ENCODE measurements at regions not wholly inside any gene's neighbourhood (a gene's known extent, or its start where the extent isn't known, plus 50 kb on each side); places are given as distances from the start of the nearest gene placed in this dataset.

GRCh38 chr12:67043771-67044170, 225.4 kb upstream of the CAND1 start:
- H2AK5ac ChIP-seq (ENCODE audit: low read length): no peak overlapping the region
- H3K27ac ChIP-seq (ENCODE audit: low read depth, low read length): no peak overlapping the region
- no peak overlapping the region for H3K9ac ChIP-seq (ENCODE audit: low read length)
- DNase-seq: no peak
- peaks cover 9 to 30% of the 10 kb centered on the region in 2 experiments for H3K4me1 ChIP-seq (ENCODE audit: control insufficient read depth in 1 of 2, insufficient read depth in 2 of 2, low read length in 2 of 2)
- no peak overlapping the region for H3K4ac ChIP-seq (ENCODE audit: low read depth, low read length)
- H3K79me1 ChIP-seq (ENCODE audit: low read length): peaks cover 8% of the 10 kb centered on the region
- peaks cover 1% of the 10 kb centered on the region for H3K79me2 ChIP-seq (ENCODE audit: control insufficient read depth, insufficient read depth, low read length, poor library complexity)
- no peak overlapping the region for H3K4me3 ChIP-seq (ENCODE audit: low read depth, low read length)
- no peak overlapping the region for H3K23ac ChIP-seq (ENCODE audit: low read length)
- H3K14ac ChIP-seq (ENCODE audit: low read length): no peak overlapping the region
- H3K27me3 ChIP-seq (ENCODE audit: insufficient read depth, low read length): no peaks in the 10 kb centered on the region
- H3K18ac ChIP-seq (ENCODE audit: low read length): no peak overlapping the region
- H2BK12ac ChIP-seq (ENCODE audit: low read length): no peak overlapping the region
- H3K4me2 ChIP-seq (ENCODE audit: low read length): no peak overlapping the region
- H4K91ac ChIP-seq (ENCODE audit: low read depth, low read length): no peak overlapping the region
- H4K12ac ChIP-seq (ENCODE audit: low read depth, low read length): no peak overlapping the region
- WGBS (ENCODE audit: extremely low coverage, insufficient coverage, insufficient read length): no CpG with 5 or more reads among the region's 1 CpG
- H2AFZ ChIP-seq (ENCODE audit: insufficient read depth, low read length, poor library complexity): no peak overlapping the region
- H2BK120ac ChIP-seq (ENCODE audit: insufficient read depth, low read length, poor library complexity): no peak overlapping the region
- H4K8ac ChIP-seq (ENCODE audit: low read depth, low read length): no peak overlapping the region
- H2BK5ac ChIP-seq (ENCODE audit: low read depth, low read length, poor library complexity): no peak overlapping the region
- H3K36me3 ChIP-seq (ENCODE audit: control insufficient read depth in 1 of 2, insufficient read depth in 2 of 2, low read length in 2 of 2): no peaks in the 10 kb centered on the region
- H3K9me3 ChIP-seq (ENCODE audit: insufficient read depth, low read depth, low read length): no peaks in the 10 kb centered on the region

- Histone ChIP-seq H4K91ac (ENCODE audit: low read depth, low read length) (no peak overlapping the region), H3K27ac (ENCODE audit: low read depth, low read length) (no peak overlapping the region), H2BK120ac (ENCODE audit: insufficient read depth, low read length, poor library complexity) (no peak overlapping the region), H3K9ac (ENCODE audit: low read length) (no peak overlapping the region), H4K12ac (ENCODE audit: low read depth, low read length) (no peak overlapping the region), H3K27me3 (ENCODE audit: insufficient read depth, low read length) (no peaks in the 10 kb centered on the region), H3K18ac (ENCODE audit: low read length) (no peak overlapping the region), H2AK5ac (ENCODE audit: low read length) (no peak overlapping the region), H3K4me3 (ENCODE audit: low read depth, low read length) (no peak overlapping the region), H2AFZ (ENCODE audit: insufficient read depth, low read length, poor library complexity) (no peak overlapping the region), H3K36me3 (ENCODE audit: control insufficient read depth in 1 of 2, insufficient read depth in 2 of 2, low read length in 2 of 2) (no peaks in the 10 kb centered on the region), H2BK12ac (ENCODE audit: low read length) (no peak overlapping the region), H3K79me1 (ENCODE audit: low read length) (peaks cover 2% of the 10 kb centered on the region), H3K9me3 (ENCODE audit: insufficient read depth, low read depth, low read length) (no peaks in the 10 kb centered on the region), H3K4ac (ENCODE audit: low read depth, low read length) (peak overlapping the region; percentile 12), H4K8ac (ENCODE audit: low read depth, low read length) (no peak overlapping the region), H3K14ac (ENCODE audit: low read length) (no peak overlapping the region), H3K23ac (ENCODE audit: low read length) (no peak overlapping the region), H3K79me2 (ENCODE audit: control insufficient read depth, insufficient read depth, low read length, poor library complexity) (peaks cover 1% of the 10 kb centered on the region), H3K4me1 (ENCODE audit: control insufficient read depth in 1 of 2, insufficient read depth in 2 of 2, low read length in 2 of 2) (peaks cover 7 to 19% of the 10 kb centered on the region in 2 experiments), H3K4me2 (ENCODE audit: low read length) (no peak overlapping the region), H2BK5ac (ENCODE audit: low read depth, low read length, poor library complexity) (no peak overlapping the region)
- WGBS (ENCODE audit: extremely low coverage, insufficient coverage, insufficient read length): no CpG with 5 or more reads among the region's 5 CpGs
- DNase-seq: no peak
These were observed 223.5 kb upstream of the CAND1 start for GRCh38 chr12:67045650-67046049.

DNA sequence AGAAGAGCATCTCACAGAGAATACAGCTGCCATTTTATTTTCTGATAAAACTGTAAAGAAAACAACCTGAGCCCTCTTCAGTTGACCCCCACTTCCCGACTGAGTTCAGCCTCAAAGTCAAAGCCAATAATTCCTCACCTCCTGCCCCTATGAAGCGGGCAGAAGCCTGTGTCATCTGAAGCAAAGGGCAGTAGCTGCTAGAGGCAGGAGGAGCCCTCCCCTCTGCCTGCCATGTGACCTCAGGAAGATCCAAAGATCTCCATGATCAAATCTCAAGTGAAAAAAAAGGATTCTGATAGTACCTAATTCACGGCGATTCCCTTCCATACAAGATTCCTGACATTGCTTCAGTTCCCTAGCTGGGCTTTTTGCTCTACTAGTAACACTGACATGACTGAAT, 223.1 kb upstream of the CAND1 start:
- Histone ChIP-seq H3K27me3 (ENCODE audit: insufficient read depth, low read length) (no peaks in the 10 kb centered on the region), H3K9ac (ENCODE audit: low read length) (no peak overlapping the region), H3K79me2 (ENCODE audit: control insufficient read depth, insufficient read depth, low read length, poor library complexity) (peaks cover 1% of the 10 kb centered on the region), H3K4me2 (ENCODE audit: low read length) (no peak overlapping the region), H3K79me1 (ENCODE audit: low read length) (peaks cover 2% of the 10 kb centered on the region), H2BK5ac (ENCODE audit: low read depth, low read length, poor library complexity) (no peak overlapping the region), H3K4me1 (ENCODE audit: control insufficient read depth in 1 of 2, insufficient read depth in 2 of 2, low read length in 2 of 2) (peaks cover 7 to 17% of the 10 kb centered on the region in 2 experiments), H2BK12ac (ENCODE audit: low read length) (no peak overlapping the region), H3K14ac (ENCODE audit: low read length) (no peak overlapping the region), H2AK5ac (ENCODE audit: low read length) (no peak overlapping the region), H3K18ac (ENCODE audit: low read length) (no peak overlapping the region), H3K23ac (ENCODE audit: low read length) (no peak overlapping the region), H3K9me3 (ENCODE audit: insufficient read depth, low read depth, low read length) (no peaks in the 10 kb centered on the region), H3K27ac (ENCODE audit: low read depth, low read length) (no peak overlapping the region), H3K4me3 (ENCODE audit: low read depth, low read length) (no peak overlapping the region), H3K36me3 (ENCODE audit: control insufficient read depth in 1 of 2, insufficient read depth in 2 of 2, low read length in 2 of 2) (no peaks in the 10 kb centered on the region), H4K8ac (ENCODE audit: low read depth, low read length) (peak overlapping the region; percentile 51), H4K91ac (ENCODE audit: low read depth, low read length) (no peak overlapping the region), H2AFZ (ENCODE audit: insufficient read depth, low read length, poor library complexity) (no peak overlapping the region), H4K12ac (ENCODE audit: low read depth, low read length) (no peak overlapping the region), H2BK120ac (ENCODE audit: insufficient read depth, low read length, poor library complexity) (peak overlapping the region; percentile 33), H3K4ac (ENCODE audit: low read depth, low read length) (peak overlapping the region; percentile 70)
- peak; percentile 49 to 61 for DNase-seq
- WGBS (ENCODE audit: extremely low coverage, insufficient coverage, insufficient read length): no CpG with 5 or more reads among the region's 4 CpGs

DNA sequence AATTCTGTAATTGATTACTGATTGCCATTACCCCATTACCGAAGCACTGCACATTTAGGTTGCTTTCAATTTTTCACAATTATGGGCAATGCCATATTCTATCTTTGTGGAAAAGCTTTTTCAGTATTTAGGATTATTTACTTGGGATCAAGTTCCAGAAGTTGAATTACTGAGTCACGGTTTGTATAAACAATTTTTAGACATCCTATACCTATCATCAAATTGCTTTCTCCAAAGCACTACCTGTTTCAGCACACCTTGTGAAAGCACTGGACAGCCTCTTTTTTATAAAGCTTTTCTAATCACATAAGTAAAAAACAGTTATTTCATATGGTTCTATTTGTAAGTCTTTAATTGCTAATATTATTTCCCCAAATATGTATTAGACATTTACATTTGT, 221.5 kb upstream of the CAND1 start:
- no peak overlapping the region for H4K91ac ChIP-seq (ENCODE audit: low read depth, low read length)
- no peak overlapping the region for H2BK12ac ChIP-seq (ENCODE audit: low read length)
- no peak overlapping the region for H3K4ac ChIP-seq (ENCODE audit: low read depth, low read length)
- no peaks in the 10 kb centered on the region for H3K36me3 ChIP-seq (ENCODE audit: control insufficient read depth in 1 of 2, insufficient read depth in 2 of 2, low read length in 2 of 2)
- no peak for DNase-seq
- H2BK120ac ChIP-seq (ENCODE audit: insufficient read depth, low read length, poor library complexity): no peak overlapping the region
- peaks cover 2% of the 10 kb centered on the region for H3K79me1 ChIP-seq (ENCODE audit: low read length)
- no CpG with 5 or more reads among the region's 2 CpGs for whole genome bisulfite sequencing (ENCODE audit: extremely low coverage, insufficient coverage, insufficient read length)
- no peaks in the 10 kb centered on the region for H3K27me3 ChIP-seq (ENCODE audit: insufficient read depth, low read length)
- H2BK5ac ChIP-seq (ENCODE audit: low read depth, low read length, poor library complexity): no peak overlapping the region
- H3K9me3 ChIP-seq (ENCODE audit: insufficient read depth, low read depth, low read length): no peaks in the 10 kb centered on the region
- no peak overlapping the region for H3K4me3 ChIP-seq (ENCODE audit: low read depth, low read length)
- H4K8ac ChIP-seq (ENCODE audit: low read depth, low read length): no peak overlapping the region
- peaks cover 7 to 13% of the 10 kb centered on the region in 2 experiments for H3K4me1 ChIP-seq (ENCODE audit: control insufficient read depth in 1 of 2, insufficient read depth in 2 of 2, low read length in 2 of 2)
- H2AK5ac ChIP-seq (ENCODE audit: low read length): no peak overlapping the region
- no peak overlapping the region for H3K27ac ChIP-seq (ENCODE audit: low read depth, low read length)
- no peak overlapping the region for H3K4me2 ChIP-seq (ENCODE audit: low read length)
- H3K14ac ChIP-seq (ENCODE audit: low read length): no peak overlapping the region
- no peak overlapping the region for H3K18ac ChIP-seq (ENCODE audit: low read length)
- H3K9ac ChIP-seq (ENCODE audit: low read length): no peak overlapping the region
- H4K12ac ChIP-seq (ENCODE audit: low read depth, low read length): no peak overlapping the region
- no peak overlapping the region for H2AFZ ChIP-seq (ENCODE audit: insufficient read depth, low read length, poor library complexity)
- H3K79me2 ChIP-seq (ENCODE audit: control insufficient read depth, insufficient read depth, low read length, poor library complexity): peaks cover 1% of the 10 kb centered on the region
- H3K23ac ChIP-seq (ENCODE audit: low read length): no peak overlapping the region
